NCI-H2171 treated with DMSO at 0.1 percent for 48 hours (cell line): ENCODE measurements at regions not wholly inside any gene's neighbourhood (a gene's known extent, or its start where the extent isn't known, plus 50 kb on each side); places are given as distances from the start of the nearest gene placed in this dataset.

Experiments
- DNase-seq: peaks from one replicate; lab custom pipeline; 2025; lab: John Stamatoyannopoulos, UW

- no peak for DNase-seq
These were observed 298.6 kb downstream of the PARP8 start for GRCh38 chr5:50964746-50965653.

- DNase-seq: no peak
These were observed 299.4 kb downstream of the PARP8 start for GRCh38 chr5:50965654-50966375.

DNA sequence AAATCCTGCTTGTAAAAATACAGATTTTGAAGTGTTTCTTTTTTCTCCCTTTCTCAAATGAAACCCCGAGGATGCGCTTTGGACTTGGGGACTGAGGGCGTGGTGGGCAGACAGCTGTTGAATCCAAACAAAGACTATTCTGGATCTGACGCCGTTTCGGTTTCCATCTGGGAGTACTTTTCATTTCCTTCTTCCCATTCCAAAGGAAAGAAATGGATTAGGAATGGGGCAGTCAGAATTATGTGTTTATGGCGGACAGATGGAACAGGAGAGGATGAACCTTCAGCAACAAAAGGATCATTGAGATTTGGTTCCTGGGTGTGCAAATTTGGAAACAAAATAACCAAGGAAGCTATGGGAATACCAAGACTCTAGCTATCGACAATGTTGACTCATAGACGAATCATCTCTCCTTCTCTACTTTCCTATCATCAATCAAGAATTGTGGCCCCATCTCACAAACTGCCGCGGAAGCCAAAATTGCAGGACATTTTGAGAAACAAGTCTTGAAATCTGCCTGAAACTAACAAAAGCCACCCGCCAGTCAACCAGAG is 300.6 kb downstream of the PARP8 start:
- DNase-seq: no peak

DNA sequence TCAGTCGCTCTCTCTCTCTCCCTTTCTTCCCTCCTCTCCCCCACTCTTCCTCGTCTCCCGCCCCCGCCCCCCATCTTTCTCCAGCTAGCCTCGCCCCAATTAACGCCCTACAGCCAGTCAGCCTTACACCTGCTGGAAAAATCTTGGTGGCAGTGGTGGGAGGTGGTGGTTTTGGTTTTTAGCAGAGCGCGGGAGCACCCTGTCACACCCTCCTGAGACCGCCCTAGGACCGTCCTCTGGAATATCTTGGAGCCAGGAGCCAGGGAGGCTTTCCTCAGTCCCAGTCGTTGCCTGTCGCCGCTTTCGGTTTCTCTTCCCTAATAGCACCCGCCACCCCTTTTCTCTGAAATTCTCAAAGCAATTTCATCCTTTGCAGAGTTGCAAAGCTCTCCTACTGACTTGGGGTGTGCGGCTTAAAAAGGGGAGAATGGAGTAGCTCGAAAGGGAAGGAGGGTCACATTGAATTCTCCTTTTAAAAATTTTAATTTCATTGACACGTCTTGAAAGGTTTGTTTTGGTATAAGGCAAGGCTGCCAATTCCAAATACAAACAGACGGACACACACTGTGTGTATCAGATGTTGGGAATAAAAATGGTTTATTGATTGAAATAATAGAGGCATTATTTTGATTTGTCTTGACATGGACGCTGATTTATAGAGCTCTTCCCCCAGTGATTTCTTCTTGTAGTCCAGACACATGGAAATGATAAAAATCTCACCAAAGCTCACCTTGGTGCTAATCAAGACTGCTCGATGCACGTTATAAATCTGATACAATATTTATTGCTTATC is 301.3 kb downstream of the PARP8 start:
- DNase-seq: no peak

DNA sequence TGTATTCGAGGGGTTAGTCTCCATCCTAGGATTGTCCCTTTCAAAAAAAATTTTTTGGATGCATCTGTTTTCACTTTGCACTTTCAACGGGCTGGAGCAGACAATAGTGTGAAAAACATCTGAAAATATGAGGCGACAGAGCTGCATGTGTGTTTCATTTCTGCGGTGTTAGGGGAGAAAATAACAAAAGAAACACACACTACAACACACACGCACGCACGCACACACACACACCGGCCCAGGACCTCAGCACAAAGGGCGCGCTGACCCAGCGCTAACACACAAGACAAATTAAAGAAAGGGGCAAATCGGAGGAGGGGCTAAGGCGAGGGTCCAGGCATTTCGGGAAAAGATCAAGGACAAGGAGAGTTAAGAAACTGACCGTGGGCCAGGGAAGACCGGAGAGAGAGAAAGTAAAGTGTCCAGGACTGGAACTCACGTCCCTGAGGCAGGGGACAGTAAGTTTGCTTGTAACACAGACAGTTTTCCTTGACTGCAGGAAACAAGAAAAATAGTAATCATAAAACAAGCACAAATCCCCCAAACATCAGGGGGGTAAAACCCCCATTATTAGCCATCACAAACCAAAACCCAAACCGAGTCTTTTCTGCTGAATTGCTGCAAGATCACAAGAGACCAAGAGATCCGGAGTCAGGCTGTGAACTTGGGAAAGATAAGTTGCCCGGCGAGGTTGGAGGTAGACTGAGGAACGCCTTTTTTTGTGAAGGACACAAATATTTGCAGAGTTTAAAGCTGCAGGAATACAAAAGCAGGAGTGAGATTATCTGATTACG is 302.1 kb downstream of the PARP8 start:
- DNase-seq: no peak

GRCh38 chr5:50969151-50970031 is 303.0 kb downstream of the PARP8 start:
- no peak for DNase-seq

- DNase-seq: peak; percentile 41
These were observed 309.4 kb downstream of the PARP8 start for GRCh38 chr5:50975840-50976239.

GRCh38 chr5:50978924-50979323 is 312.5 kb downstream of the PARP8 start:
- DNase-seq: no peak

GRCh38 chr5:50984640-50985039 is 318.2 kb downstream of the PARP8 start:
- no peak for DNase-seq

- no peak for DNase-seq
These were observed 324.0 kb downstream of the PARP8 start for GRCh38 chr5:50990296-50990924.

DNA sequence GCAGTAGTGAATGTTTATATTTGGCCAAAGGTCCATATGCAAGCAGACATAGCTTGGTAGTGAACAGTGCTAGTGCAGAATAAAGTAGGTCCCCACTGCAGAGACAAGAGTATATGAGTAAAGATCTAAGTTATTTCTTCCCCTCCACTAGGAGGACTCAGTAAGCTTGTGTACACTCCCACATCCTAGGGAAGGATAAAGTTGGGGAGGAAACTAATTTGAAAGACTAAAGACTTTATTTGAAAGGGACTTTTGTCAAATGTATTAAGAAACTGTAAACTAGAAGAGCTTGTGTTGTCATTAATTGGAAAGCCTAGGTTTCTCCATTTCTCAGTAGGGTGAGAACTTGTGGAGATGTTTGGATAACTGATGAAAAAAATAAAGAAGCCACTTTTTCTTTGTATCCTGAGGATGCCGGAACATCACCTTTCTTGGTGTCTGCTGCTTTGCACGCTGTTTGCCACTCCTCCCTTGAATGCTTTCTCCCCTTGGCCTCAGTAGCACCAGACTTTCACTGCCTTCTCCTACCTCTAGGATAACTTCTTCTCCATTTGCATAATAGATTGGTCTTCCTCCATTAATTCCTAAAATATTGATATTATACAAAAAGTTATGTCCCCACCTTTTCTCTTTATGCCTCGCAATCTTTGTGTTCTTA is 329.0 kb downstream of the PARP8 start:
- DNase-seq: no peak

DNA sequence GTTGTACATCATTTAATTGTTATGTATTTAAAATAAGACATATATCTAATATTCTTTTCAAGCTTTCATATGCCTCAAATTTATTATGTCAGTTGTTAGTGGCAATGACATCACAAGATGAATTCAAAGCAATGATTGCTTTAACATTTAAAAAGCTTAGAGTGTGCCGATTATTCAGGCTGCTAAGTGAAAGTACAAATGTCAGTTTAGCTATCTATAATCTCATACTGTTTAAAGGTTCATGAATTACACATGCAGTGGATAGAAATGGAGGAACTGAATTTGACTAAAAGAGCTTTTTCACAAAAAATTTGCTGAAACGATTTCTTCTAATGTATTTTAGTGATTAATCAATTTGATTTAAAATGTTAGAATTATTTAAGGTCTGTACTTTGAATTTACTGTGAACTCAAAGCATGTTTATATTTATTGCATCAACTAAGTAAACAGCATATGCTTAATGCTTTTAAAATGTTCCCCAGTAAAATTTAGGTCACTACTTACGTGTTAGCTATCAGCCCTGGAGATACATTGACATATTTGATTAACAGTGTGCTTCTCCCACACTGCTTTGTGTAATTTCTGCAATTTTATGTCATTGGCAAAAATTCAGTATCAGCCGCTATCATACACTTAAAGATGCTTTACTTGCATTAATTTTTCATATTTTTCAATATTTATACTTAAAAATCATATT is 334.9 kb downstream of the PARP8 start:
- no peak for DNase-seq

GRCh38 chr5:51002368-51002767 is 335.9 kb downstream of the PARP8 start:
- DNase-seq: no peak

DNA sequence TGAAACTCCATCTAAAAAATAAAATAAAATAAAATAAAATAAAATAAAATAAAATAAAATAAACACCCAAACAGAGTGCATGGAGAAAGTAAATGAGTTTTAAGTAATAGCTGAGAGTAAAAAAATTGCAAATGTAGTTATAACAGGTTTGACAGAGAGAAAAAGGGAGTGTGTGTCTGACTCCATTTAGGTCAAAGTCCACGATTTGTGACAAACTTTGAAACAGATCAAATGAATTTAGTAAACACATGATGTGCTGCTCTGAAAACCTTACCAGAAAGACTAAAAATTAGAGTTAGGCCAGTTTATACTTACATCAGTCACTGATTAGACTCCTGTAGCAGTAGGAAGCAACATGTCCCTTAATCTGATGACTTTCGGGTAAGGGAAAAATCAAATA is 346.6 kb downstream of the PARP8 start:
- no peak for DNase-seq

DNA sequence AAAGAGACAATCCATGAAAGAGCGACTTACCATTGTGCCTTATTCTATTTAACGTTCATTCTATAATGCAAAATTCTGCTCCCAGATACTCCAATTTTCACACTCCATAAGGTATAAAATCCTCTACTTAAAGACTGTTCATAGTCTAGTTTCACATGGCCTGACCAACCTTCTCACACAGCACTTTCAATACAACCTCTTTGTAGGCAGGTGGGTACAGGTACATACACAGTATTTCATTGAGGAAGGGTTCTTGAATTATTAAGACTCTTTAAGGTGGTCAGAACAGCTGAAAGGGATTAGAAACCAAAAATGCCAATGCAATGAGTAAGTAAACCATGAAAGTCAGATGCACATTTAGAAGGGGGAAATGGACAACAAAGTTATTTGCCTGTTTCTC is 352.0 kb downstream of the PARP8 start:
- DNase-seq: no peak

GRCh38 chr5:51024263-51024662 is 357.8 kb downstream of the PARP8 start:
- DNase-seq: no peak

DNA sequence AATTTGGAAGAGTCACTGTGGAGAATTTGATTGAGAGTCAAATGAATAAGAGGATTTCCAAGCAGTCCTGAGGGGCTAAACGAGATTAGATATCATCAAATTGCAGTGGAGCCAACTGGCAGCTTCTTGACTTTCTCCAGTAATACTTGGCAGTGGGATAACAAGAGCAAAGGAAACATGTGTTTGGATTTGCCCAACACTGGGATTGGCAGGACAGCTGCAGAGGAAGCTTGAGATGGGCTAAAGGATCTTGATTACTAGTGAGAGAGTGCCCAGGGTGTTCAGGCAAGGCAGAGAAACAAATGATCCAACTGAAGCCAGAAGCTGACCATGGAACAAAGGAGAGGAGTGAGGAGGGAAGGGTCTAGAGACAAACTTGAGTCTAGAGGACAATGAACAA is 356.0 kb upstream of the ISL1 start:
- DNase-seq: no peak

DNA sequence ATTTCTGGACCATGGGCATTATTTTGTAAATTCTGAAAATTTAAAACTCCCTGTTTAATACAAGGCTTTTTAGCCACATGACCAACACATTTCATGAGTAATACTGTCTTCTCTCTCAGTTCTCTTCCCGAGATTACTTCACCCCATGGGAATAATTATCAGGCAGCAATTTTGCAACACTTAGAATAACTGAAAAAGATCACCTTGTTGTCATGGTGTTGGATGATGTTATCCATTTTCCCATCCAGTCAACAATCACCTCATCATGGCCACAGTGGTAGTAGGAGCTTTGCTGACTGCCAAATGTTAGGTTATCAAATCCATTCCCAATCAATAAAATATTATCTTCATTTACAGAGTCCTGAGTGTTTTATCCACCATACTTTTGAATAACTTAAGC is 354.9 kb upstream of the ISL1 start:
- peak; percentile 15 for DNase-seq

- no peak for DNase-seq
These were observed 350.0 kb upstream of the ISL1 start for GRCh38 chr5:51033215-51033614.
